Suprapubic skin (tissue), 4 donors: ENCODE measurements at regions not wholly inside any gene's neighbourhood (a gene's known extent, or its start where the extent isn't known, plus 50 kb on each side); places are given as distances from the start of the nearest gene placed in this dataset.
"Not testable (repeated sequence)": the region's sequence is repeated elsewhere in the genome, so short reads cannot be mapped to it uniquely, and the experiment has no call there.

ENCODE experiments used
- DNase-seq, 2 donors: peaks; one replicate each; pipeline ENCODE4 v3.0.0-alpha.2; 2019; ENCODE audit warnings: low spot score in 2 of 2
- H3K27ac ChIP-seq: fragments of 200-600 bp; sonication (generic); one replicate; pipeline ENCODE4 v1.5.1; 2019
- H3K27me3 ChIP-seq: fragments of 200-600 bp; sonication (generic); one replicate; pipeline ENCODE4 v1.5.1; 2019
- H3K36me3 ChIP-seq: fragments of 200-600 bp; sonication (generic); one replicate; pipeline ENCODE4 v1.5.1; 2019
- H3K4me1 ChIP-seq: fragments of 200-600 bp; sonication (generic); one replicate; pipeline ENCODE4 v1.5.1; 2019
- H3K4me3 ChIP-seq: fragments of 200-600 bp; sonication (generic); one replicate; pipeline ENCODE4 v1.5.1; 2019; ENCODE audit warnings: mild to moderate bottlenecking
- H3K9me3 ChIP-seq: fragments of 200-600 bp; sonication (generic); one replicate; pipeline ENCODE4 v1.5.1; 2019
- CTCF ChIP-seq, 2 donors: fragments of 200-600 bp in 1 of 2; fragments of 450-650 bp in 1 of 2; sonication (generic) in 1 of 2; IDR thresholded peaks; one replicate each; pipeline ENCODE4 v1.5.1; 2016 to 2019; ENCODE audit warnings: antibody characterized with exemption in 2 of 2, mild to moderate bottlenecking in 1 of 2, moderate library complexity in 1 of 2
- EP300 ChIP-seq: sonication (generic); formaldehyde crosslinking; IDR thresholded peaks from one replicate; pipeline ENCODE4 v1.6.1; 2017; ENCODE audit warnings: antibody characterized with exemption
- POLR2A ChIP-seq, 2 donors: fragments of 450-650 bp; IDR thresholded peaks; one replicate each; pipeline ENCODE4 v1.6.1; 2017; ENCODE audit warnings: antibody characterized with exemption in 2 of 2, mild to moderate bottlenecking in 2 of 2, moderate library complexity in 2 of 2
- POLR2AphosphoS5 ChIP-seq, 3 donors: sonication (generic); formaldehyde crosslinking; IDR thresholded peaks; one replicate each; pipeline ENCODE4 v1.6.1; 2017; ENCODE audit warnings: antibody characterized with exemption in 3 of 3
- WGBS: methylation state at CpG from one replicate; pipeline ENCODE4 v1.1.5; 2018; 5-methylcytosine and 5-hydroxymethylcytosine counted together

GRCh38 chr6:27728442-27728841, 183.8 kb downstream of the OR2B2 start:
- TF ChIP-seq POLR2AphosphoS5 (IDR thresholded peaks at IDR 0.05): no peak
- TF ChIP-seq CTCF (IDR thresholded peaks at IDR 0.05): no peak
- no peak for TF ChIP-seq POLR2A (IDR thresholded peaks at IDR 0.05)
- no peak for TF ChIP-seq EP300

DNA sequence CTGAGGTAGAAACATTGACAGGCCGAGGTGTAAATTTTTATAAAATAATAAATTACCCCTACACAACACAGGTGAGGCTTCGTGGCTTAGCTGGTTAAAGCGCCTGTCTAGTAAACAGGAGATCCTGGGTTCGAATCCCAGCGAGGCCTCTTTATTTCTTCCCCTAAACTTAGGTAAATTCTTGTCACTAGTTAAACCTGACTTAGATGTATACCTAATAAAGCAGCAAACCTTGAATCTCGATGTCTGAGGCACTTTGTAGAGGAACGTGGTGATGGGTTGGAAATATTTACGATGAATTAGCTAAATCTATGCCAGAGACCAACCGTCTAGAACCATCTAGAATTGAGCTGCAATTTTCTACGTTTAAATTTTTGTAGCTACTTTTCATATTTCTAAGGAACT, 185.6 kb downstream of the OR2B2 start:
- 67% methylated on average over 10 of the region's 10 CpGs for WGBS
- H3K27me3 ChIP-seq: peaks cover 28% of the 10 kb centered on the region
- H3K4me1 ChIP-seq: no peaks in the 10 kb centered on the region
- no peaks in the 10 kb centered on the region for H3K9me3 ChIP-seq
- TF ChIP-seq POLR2A (IDR thresholded peaks at IDR 0.05) (no peak), POLR2AphosphoS5 (IDR thresholded peaks at IDR 0.05) (no peak), EP300 (no peak), CTCF (IDR thresholded peaks at IDR 0.05) (no peak)
- no peak for DNase-seq
- no peaks in the 10 kb centered on the region for H3K36me3 ChIP-seq
- H3K27ac ChIP-seq: no peak overlapping the region
- H3K4me3 ChIP-seq: no peak overlapping the region

More at GRCh38 chr6:27728442-27728841, 183.8 kb downstream of the OR2B2 start:
- Histone ChIP-seq H3K27me3 (peaks cover 31% of the 10 kb centered on the region), H3K4me1 (no peaks in the 10 kb centered on the region), H3K36me3 (no peaks in the 10 kb centered on the region), H3K27ac (no peak overlapping the region), H3K4me3 (no peak overlapping the region), H3K9me3 (no peaks in the 10 kb centered on the region)
- 85% methylated on average over 16 of the region's 16 CpGs for WGBS
- DNase-seq: no peak

- Histone ChIP-seq H3K27me3 (peaks cover 28% of the 10 kb centered on the region), H3K9me3 (no peaks in the 10 kb centered on the region), H3K36me3 (no peaks in the 10 kb centered on the region), H3K4me3 (no peak overlapping the region), H3K27ac (no peak overlapping the region), H3K4me1 (no peaks in the 10 kb centered on the region)
- TF ChIP-seq POLR2A (IDR thresholded peaks at IDR 0.05) (no peak), CTCF (IDR thresholded peaks at IDR 0.05) (no peak), POLR2AphosphoS5 (IDR thresholded peaks at IDR 0.05) (no peak), EP300 (no peak)
- no peak for DNase-seq
- 44% methylated on average over 19 of the region's 19 CpGs for WGBS
Observed at GRCh38 chr6:27720607-27721580, 191.3 kb downstream of the OR2B2 start.

DNA sequence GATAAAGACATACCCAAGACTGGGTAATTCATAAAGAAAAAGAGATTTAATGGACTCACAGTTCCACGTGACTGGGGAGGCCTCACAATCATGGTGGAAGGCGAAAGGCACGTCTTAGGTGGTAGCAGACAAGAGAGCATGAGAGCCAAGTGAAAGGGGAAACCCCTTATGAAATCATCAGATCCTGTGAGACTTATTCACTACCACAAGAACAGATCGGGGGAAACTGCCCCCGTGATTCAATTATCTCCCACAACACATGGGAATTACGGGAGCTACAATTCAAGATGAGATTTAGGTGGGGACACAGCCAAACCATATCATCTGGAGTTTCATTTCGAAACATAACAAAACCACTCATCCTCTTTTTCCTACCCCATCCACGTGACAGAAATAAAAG, 193.2 kb downstream of the OR2B2 start:
- WGBS: 64% methylated on average over 8 of the region's 8 CpGs
- not testable (repeated sequence) for H3K4me1 ChIP-seq, H3K4me3 ChIP-seq, DNase-seq, H3K9me3 ChIP-seq, H3K36me3 ChIP-seq, H3K27ac ChIP-seq
- H3K27me3 ChIP-seq: peaks cover 28% of the 10 kb centered on the region

- 81% methylated on average over 3 of the region's 3 CpGs for WGBS
- no peak for DNase-seq
- no peak overlapping the region for H3K27ac ChIP-seq
- no peak overlapping the region for H3K4me3 ChIP-seq
- H3K27me3 ChIP-seq: no peaks in the 10 kb centered on the region
- TF ChIP-seq CTCF (IDR thresholded peaks at IDR 0.05): no peak
- no peak for TF ChIP-seq POLR2AphosphoS5 (IDR thresholded peaks at IDR 0.05)
- no peak for TF ChIP-seq POLR2A (IDR thresholded peaks at IDR 0.05)
- TF ChIP-seq EP300: no peak
- H3K36me3 ChIP-seq: peaks cover 3% of the 10 kb centered on the region
- H3K9me3 ChIP-seq: no peaks in the 10 kb centered on the region
- no peaks in the 10 kb centered on the region for H3K4me1 ChIP-seq
Observed at GRCh38 chr6:27706431-27706830, 205.8 kb downstream of the OR2B2 start.
